ENCODE measurements at regions not wholly inside any gene's neighbourhood (a gene's known extent, or its start where the extent isn't known, plus 50 kb on each side); places are given as distances from the start of the nearest gene placed in this dataset.

GRCh38 chr9:78970375-78970774 lies 601.4 kb upstream of the TLE4 start:
- Histone ChIP-seq H3K36me3 (no peaks in the 10 kb centered on the region), H3K9me3 (no peaks in the 10 kb centered on the region), H3K27me3 (no peaks in the 10 kb centered on the region), H3K4me3 (no peak overlapping the region), H3K27ac (no peak overlapping the region), H3K4me1 (no peaks in the 10 kb centered on the region)
- ATAC-seq (no peak), DNase-seq (no peak)
- intact Hi-C loops (cut with DNase I) = no loop called here
- TF ChIP-seq CTCF (IDR thresholded peaks at IDR 0.05) = no peak

GRCh38 chr9:78971540-78971939 lies 600.2 kb upstream of the TLE4 start:
- Histone ChIP-seq H3K9me3 (no peaks in the 10 kb centered on the region), H3K4me1 (no peaks in the 10 kb centered on the region), H3K27me3 (no peaks in the 10 kb centered on the region), H3K27ac (no peak overlapping the region), H3K36me3 (no peaks in the 10 kb centered on the region), H3K4me3 (no peak overlapping the region)
- no peak for TF ChIP-seq CTCF (IDR thresholded peaks at IDR 0.05)
- intact Hi-C loops (cut with DNase I) = no loop called here
- ATAC-seq = no peak
- no peak for DNase-seq

GRCh38 chr9:78972303-78972999 lies 599.3 kb upstream of the TLE4 start:
- intact Hi-C loops (cut with DNase I) = no loop called here
- no peak for ATAC-seq
- TF ChIP-seq CTCF (IDR thresholded peaks at IDR 0.05) = no peak

GRCh38 chr9:78973907-78974306 lies 597.9 kb upstream of the TLE4 start:
- H3K9me3 ChIP-seq = peaks cover 0 to 3% of the 10 kb centered on the region in 2 donors
- DNase-seq (no peak), ATAC-seq (no peak)
- no peak for TF ChIP-seq CTCF (IDR thresholded peaks at IDR 0.05)
- H3K4me3 ChIP-seq = no peak overlapping the region
- H3K27me3 ChIP-seq = no peaks in the 10 kb centered on the region
- H3K36me3 ChIP-seq = no peaks in the 10 kb centered on the region
- intact Hi-C loops (cut with DNase I) = no loop called here
- no peak overlapping the region for H3K27ac ChIP-seq
- H3K4me1 ChIP-seq = no peaks in the 10 kb centered on the region

More at GRCh38 chr9:78972303-78972999, 599.3 kb upstream of the TLE4 start:
- Histone ChIP-seq H3K4me1 (no peaks in the 10 kb centered on the region), H3K4me3 (no peak overlapping the region), H3K9me3 (no peaks in the 10 kb centered on the region), H3K27me3 (no peaks in the 10 kb centered on the region), H3K27ac (no peak overlapping the region), H3K36me3 (no peaks in the 10 kb centered on the region)
- DNase-seq = no peak

GRCh38 chr9:78982849-78983248 lies 588.9 kb upstream of the TLE4 start:
- intact Hi-C loops (cut with DNase I) = no loop called here
- DNase-seq = no peak
- Histone ChIP-seq H3K27me3 (no peaks in the 10 kb centered on the region), H3K9me3 (peaks cover 0 to 3% of the 10 kb centered on the region in 2 donors), H3K36me3 (no peaks in the 10 kb centered on the region), H3K27ac (no peak overlapping the region), H3K4me3 (no peak overlapping the region), H3K4me1 (no peaks in the 10 kb centered on the region)
- ATAC-seq = no peak
- TF ChIP-seq CTCF (IDR thresholded peaks at IDR 0.05) = no peak

Data from left lung (tissue), 4 donors.